Peyer's patch (tissue), 4 donors: ENCODE measurements at regions not wholly inside any gene's neighbourhood (a gene's known extent, or its start where the extent isn't known, plus 50 kb on each side); places are given as distances from the start of the nearest gene placed in this dataset.

ENCODE experiments used
- CTCF ChIP-seq, 6 experiments: fragments of 450-650 bp in 4 of 6; fragments of 200-600 bp in 2 of 6; sonication (generic) in 1 of 6; IDR thresholded peaks; one replicate each; pipeline ENCODE4 v1.5.1; 2017 to 2019; ENCODE audit warnings: antibody characterized with exemption in 6 of 6, mild to moderate bottlenecking in 3 of 6, moderate library complexity in 1 of 6
- POLR2A ChIP-seq, 2 donors: fragments of 450-650 bp; IDR thresholded peaks; one replicate each; pipeline ENCODE4 v1.5.1; 2017; ENCODE audit warnings: antibody characterized with exemption in 2 of 2, mild to moderate bottlenecking in 2 of 2, moderate library complexity in 2 of 2

- TF ChIP-seq CTCF (IDR thresholded peaks at IDR 0.05) (no peak), POLR2A (IDR thresholded peaks at IDR 0.05) (no peak)
Measured at GRCh38 chr2:41170589-41170988, 718.7 kb upstream of the SLC8A1 start.
